ENCODE measurements at regions not wholly inside any gene's neighbourhood (a gene's known extent, or its start where the extent isn't known, plus 50 kb on each side); places are given as distances from the start of the nearest gene placed in this dataset.

DNA sequence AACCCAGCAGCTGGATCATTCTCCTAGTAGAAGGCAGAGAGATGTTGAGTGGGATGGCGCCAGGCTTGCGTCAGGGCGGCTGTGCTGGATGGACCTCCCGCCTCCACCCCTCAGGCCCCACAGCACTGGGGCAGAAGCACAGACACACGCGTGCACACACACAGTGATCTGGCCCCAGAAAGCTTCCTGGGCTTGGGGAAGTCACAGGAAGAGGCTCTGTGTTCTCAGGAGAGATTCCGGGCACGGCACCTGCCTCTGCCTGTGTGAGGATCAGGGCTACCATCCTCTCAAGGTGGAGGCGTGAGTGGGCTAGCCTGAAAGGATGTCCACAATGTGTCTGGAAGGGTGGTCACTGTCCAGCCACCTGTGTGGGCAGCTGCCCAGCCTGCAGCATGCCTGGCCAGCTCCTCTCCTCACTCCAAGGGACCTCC, 229.8 kb upstream of the HS6ST1 start (continued):
- TF ChIP-seq, protein P1, sequence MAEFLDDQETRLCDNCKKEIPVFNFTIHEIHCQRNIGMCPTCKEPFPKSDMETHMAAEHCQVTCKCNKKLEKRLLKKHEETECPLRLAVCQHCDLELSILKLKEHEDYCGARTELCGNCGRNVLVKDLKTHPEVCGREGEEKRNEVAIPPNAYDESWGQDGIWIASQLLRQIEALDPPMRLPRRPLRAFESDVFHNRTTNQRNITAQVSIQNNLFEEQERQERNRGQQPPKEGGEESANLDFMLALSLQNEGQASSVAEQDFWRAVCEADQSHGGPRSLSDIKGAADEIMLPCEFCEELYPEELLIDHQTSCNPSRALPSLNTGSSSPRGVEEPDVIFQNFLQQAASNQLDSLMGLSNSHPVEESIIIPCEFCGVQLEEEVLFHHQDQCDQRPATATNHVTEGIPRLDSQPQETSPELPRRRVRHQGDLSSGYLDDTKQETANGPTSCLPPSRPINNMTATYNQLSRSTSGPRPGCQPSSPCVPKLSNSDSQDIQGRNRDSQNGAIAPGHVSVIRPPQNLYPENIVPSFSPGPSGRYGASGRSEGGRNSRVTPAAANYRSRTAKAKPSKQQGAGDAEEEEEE (CRISPR knock-in tag; IDR thresholded peaks at IDR 0.05; ENCODE audit: borderline replicate concordance): no peak
- no peak for TF ChIP-seq ZNF550 (CRISPR knock-in tag; IDR thresholded peaks at IDR 0.05; ENCODE audit: borderline replicate concordance)

DNA sequence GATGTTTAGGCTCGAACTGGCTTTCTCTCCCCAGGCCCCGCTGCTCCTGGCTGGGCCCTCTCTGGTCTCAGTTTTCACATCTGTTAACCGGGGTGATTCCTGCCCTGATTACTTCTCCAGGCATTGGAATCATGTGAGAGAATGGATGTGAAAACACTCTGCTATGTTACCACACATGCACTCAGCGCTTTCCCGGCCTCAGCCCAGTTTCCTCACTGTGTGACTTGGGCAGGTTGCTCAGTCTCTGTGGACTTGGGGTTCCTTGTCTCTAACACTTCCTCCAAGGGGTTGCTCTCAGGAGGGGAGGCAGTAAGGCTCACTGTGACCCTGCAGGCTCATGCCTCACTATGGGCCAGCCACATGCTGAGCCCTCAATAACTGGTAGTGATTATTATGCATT, 230.4 kb upstream of the HS6ST1 start:
- intact Hi-C loops (cut with micrococcal nuclease; ENCODE audit: unreplicated experiment): no loop called here
- FAIRE-seq (no peak), ATAC-seq (no peak), DNase-seq (ENCODE audit: low spot score) (no peak)
- no peak overlapping the region for H3K4me3 ChIP-seq (replicated peaks in 1 of 3; ENCODE audit: insufficient read depth in 1 of 3, low read depth in 2 of 3, low read length in 3 of 3)
- 20% methylated on average over 5 of the region's 5 CpGs for WGBS (ENCODE audit: low lambda C conversion rate)
- H3K4me2 ChIP-seq (ENCODE audit: low read depth, low read length): no peak overlapping the region
- no peak overlapping the region for H3K9ac ChIP-seq (ENCODE audit: insufficient read depth, low read depth, low read length)
- no peaks in the 10 kb centered on the region for H4K20me1 ChIP-seq (ENCODE audit: insufficient read depth, low read length)
- ChIA-PET CTCF (ENCODE audit: low intra/inter-chr PET ratio, low total read pairs) (no interaction called here), POLR2A (no interaction called here)
- no peak overlapping the region for H3K27ac ChIP-seq (ENCODE audit: extremely low read length, insufficient read depth, low read length)
- BruUV-seq (replicated peaks): no TSS peak
- H3K9me3 ChIP-seq (ENCODE audit: low read length): no peaks in the 10 kb centered on the region
- peaks cover 0 to 39% of the 10 kb centered on the region in 2 experiments; a peak in 3 of 5 replicates for H3K27me3 ChIP-seq (ENCODE audit: control insufficient read depth in 1 of 2, insufficient read depth in 2 of 2, low read length in 2 of 2)
- no peaks in the 10 kb centered on the region for H3K36me3 ChIP-seq (replicated peaks in 1 of 2; ENCODE audit: control insufficient read depth in 1 of 2, insufficient read depth in 2 of 2, low read length in 2 of 2)
- in situ Hi-C loops (cut with HindIII; ENCODE audit: extremely low pct_ligation_motif_present, low pct_unique_long_range_greater_than_20kb): no loop called here
- H3K79me2 ChIP-seq (ENCODE audit: insufficient read depth, low read length): no peaks in the 10 kb centered on the region
- H2AFZ ChIP-seq (ENCODE audit: low read length): no peak overlapping the region
- no peaks in the 10 kb centered on the region; the same call in 1 of the 2 replicates for H3K4me1 ChIP-seq (ENCODE audit: insufficient read depth, low read length)
- TF ChIP-seq NCOA5 (CRISPR knock-in tag; IDR thresholded peaks at IDR 0.05) (no peak), U2AF1 (optimal IDR thresholded peaks at IDR 0.05; ENCODE audit: low read depth, low read length) (no peak), ZNF224 (CRISPR knock-in tag; IDR thresholded peaks at IDR 0.05) (no peak), CC2D1A (CRISPR knock-in tag; IDR thresholded peaks at IDR 0.05) (no peak), ZNF839 (CRISPR knock-in tag; IDR thresholded peaks at IDR 0.05; ENCODE audit: borderline replicate concordance) (no peak)
- TF ChIP-seq, protein P2, sequence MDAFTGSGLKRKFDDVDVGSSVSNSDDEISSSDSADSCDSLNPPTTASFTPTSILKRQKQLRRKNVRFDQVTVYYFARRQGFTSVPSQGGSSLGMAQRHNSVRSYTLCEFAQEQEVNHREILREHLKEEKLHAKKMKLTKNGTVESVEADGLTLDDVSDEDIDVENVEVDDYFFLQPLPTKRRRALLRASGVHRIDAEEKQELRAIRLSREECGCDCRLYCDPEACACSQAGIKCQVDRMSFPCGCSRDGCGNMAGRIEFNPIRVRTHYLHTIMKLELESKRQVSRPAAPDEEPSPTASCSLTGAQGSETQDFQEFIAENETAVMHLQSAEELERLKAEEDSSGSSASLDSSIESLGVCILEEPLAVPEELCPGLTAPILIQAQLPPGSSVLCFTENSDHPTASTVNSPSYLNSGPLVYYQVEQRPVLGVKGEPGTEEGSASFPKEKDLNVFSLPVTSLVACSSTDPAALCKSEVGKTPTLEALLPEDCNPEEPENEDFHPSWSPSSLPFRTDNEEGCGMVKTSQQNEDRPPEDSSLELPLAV (CRISPR knock-in tag; conservative IDR thresholded peaks at IDR 0.05; ENCODE audit: low read depth): no peak
- TF ChIP-seq, protein P3, sequence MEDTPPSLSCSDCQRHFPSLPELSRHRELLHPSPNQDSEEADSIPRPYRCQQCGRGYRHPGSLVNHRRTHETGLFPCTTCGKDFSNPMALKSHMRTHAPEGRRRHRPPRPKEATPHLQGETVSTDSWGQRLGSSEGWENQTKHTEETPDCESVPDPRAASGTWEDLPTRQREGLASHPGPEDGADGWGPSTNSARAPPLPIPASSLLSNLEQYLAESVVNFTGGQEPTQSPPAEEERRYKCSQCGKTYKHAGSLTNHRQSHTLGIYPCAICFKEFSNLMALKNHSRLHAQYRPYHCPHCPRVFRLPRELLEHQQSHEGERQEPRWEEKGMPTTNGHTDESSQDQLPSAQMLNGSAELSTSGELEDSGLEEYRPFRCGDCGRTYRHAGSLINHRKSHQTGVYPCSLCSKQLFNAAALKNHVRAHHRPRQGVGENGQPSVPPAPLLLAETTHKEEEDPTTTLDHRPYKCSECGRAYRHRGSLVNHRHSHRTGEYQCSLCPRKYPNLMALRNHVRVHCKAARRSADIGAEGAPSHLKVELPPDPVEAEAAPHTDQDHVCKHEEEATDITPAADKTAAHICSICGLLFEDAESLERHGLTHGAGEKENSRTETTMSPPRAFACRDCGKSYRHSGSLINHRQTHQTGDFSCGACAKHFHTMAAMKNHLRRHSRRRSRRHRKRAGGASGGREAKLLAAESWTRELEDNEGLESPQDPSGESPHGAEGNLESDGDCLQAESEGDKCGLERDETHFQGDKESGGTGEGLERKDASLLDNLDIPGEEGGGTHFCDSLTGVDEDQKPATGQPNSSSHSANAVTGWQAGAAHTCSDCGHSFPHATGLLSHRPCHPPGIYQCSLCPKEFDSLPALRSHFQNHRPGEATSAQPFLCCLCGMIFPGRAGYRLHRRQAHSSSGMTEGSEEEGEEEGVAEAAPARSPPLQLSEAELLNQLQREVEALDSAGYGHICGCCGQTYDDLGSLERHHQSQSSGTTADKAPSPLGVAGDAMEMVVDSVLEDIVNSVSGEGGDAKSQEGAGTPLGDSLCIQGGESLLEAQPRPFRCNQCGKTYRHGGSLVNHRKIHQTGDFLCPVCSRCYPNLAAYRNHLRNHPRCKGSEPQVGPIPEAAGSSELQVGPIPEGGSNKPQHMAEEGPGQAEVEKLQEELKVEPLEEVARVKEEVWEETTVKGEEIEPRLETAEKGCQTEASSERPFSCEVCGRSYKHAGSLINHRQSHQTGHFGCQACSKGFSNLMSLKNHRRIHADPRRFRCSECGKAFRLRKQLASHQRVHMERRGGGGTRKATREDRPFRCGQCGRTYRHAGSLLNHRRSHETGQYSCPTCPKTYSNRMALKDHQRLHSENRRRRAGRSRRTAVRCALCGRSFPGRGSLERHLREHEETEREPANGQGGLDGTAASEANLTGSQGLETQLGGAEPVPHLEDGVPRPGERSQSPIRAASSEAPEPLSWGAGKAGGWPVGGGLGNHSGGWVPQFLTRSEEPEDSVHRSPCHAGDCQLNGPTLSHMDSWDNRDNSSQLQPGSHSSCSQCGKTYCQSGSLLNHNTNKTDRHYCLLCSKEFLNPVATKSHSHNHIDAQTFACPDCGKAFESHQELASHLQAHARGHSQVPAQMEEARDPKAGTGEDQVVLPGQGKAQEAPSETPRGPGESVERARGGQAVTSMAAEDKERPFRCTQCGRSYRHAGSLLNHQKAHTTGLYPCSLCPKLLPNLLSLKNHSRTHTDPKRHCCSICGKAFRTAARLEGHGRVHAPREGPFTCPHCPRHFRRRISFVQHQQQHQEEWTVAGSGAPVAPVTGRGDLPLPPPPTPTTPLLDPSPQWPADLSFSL (CRISPR knock-in tag; IDR thresholded peaks at IDR 0.05): no peak
- TF ChIP-seq, protein P4, sequence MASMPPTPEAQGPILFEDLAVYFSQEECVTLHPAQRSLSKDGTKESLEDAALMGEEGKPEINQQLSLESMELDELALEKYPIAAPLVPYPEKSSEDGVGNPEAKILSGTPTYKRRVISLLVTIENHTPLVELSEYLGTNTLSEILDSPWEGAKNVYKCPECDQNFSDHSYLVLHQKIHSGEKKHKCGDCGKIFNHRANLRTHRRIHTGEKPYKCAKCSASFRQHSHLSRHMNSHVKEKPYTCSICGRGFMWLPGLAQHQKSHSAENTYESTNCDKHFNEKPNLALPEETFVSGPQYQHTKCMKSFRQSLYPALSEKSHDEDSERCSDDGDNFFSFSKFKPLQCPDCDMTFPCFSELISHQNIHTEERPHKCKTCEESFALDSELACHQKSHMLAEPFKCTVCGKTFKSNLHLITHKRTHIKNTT (CRISPR knock-in tag; IDR thresholded peaks at IDR 0.05): no peak
